GM23338 (cell line): ENCODE measurements at regions not wholly inside any gene's neighbourhood (a gene's known extent, or its start where the extent isn't known, plus 50 kb on each side); places are given as distances from the start of the nearest gene placed in this dataset.

Experiments used
- ATAC-seq: fragments of 200-7000 bp; cut with Tn5 transposase; 3 replicates; pipeline ENCODE4 v1.9.1; 2020
- DNase-seq: peaks from one replicate; pipeline ENCODE4 v3.0.0-alpha.2; 2015; ENCODE audit warnings: low spot score
- H2AFZ ChIP-seq: fragments of 200-600 bp; sonication (generic); 2 replicates; pipeline ENCODE4 v1.8.0; 2016; ENCODE audit warnings: antibody characterized with exemption, mild to moderate bottlenecking, moderate library complexity
- H3F3A ChIP-seq: fragments of 200-600 bp; sonication (generic); replicated peaks from 2 replicates; pipeline ENCODE4 v1.8.0; 2017; ENCODE audit warnings: antibody characterized with exemption, mixed run types, low read depth
- H3K27ac ChIP-seq: fragments of 200-600 bp; sonication (generic); 2 replicates; pipeline ENCODE4 v1.6.1; 2016; ENCODE audit warnings: low read depth
- H3K27me3 ChIP-seq: fragments of 200-600 bp; sonication (generic); 2 replicates; pipeline ENCODE4 v1.8.0; 2016; ENCODE audit warnings: mild to moderate bottlenecking, mixed run types, moderate library complexity; ENCODE audit not compliant: insufficient read depth
- H3K36me3 ChIP-seq: fragments of 200-600 bp; sonication (generic); 2 replicates; pipeline ENCODE4 v1.8.0; 2016; ENCODE audit warnings: mild to moderate bottlenecking; ENCODE audit not compliant: insufficient read depth
- H3K4me1 ChIP-seq: fragments of 200-600 bp; sonication (generic); 2 replicates; pipeline ENCODE4 v1.8.0; 2016; ENCODE audit warnings: mild to moderate bottlenecking, moderate library complexity; ENCODE audit not compliant: insufficient read depth
- H3K4me2 ChIP-seq: fragments of 200-600 bp; sonication (generic); 2 replicates; pipeline ENCODE4 v1.7.1; 2017; ENCODE audit warnings: mixed run types
- H3K4me3 ChIP-seq: fragments of 200-600 bp; sonication (generic); 2 replicates; pipeline ENCODE4 v1.6.1; 2016; ENCODE audit warnings: mixed run types
- H3K79me2 ChIP-seq: fragments of 200-600 bp; sonication (generic); replicated peaks from 2 replicates; pipeline ENCODE4 v1.8.0; 2017; ENCODE audit warnings: mild to moderate bottlenecking; ENCODE audit not compliant: insufficient read depth
- H3K9me2 ChIP-seq: fragments of 200-600 bp; sonication (generic); 2 replicates; pipeline ENCODE4 v1.8.0; 2017; ENCODE audit not compliant: insufficient read depth
- H4K20me1 ChIP-seq: fragments of 200-600 bp; sonication (generic); replicated peaks from 2 replicates; pipeline ENCODE4 v1.8.0; 2017; ENCODE audit warnings: mild to moderate bottlenecking; ENCODE audit not compliant: insufficient read depth
- H3K27ac Mint-ChIP-seq: 2 replicates; pipeline ENCODE4 v1.8.0; 2020; ENCODE audit warnings: inconsistent platforms, mild to moderate bottlenecking, moderate library complexity, mixed read lengths
- H3K27me3 Mint-ChIP-seq: 3 replicates; pipeline ENCODE4 v1.8.0; 2022; ENCODE audit warnings: low read depth, mild to moderate bottlenecking, moderate library complexity, mixed read lengths, inconsistent platforms; ENCODE audit not compliant: insufficient read depth, poor library complexity
- H3K36me3 Mint-ChIP-seq: 3 replicates; pipeline ENCODE4 v1.8.0; 2021; ENCODE audit warnings: low read depth, mild to moderate bottlenecking, inconsistent platforms, moderate library complexity, mixed read lengths
- H3K4me1 Mint-ChIP-seq: 3 replicates; pipeline ENCODE4 v1.8.0; 2020; ENCODE audit warnings: mild to moderate bottlenecking, inconsistent platforms, mixed read lengths
- H3K4me3 Mint-ChIP-seq: 3 replicates; pipeline ENCODE4 v1.8.0; 2021; ENCODE audit warnings: moderate library complexity, mild to moderate bottlenecking, inconsistent platforms, mixed read lengths
- H3K9me3 Mint-ChIP-seq: 3 replicates; pipeline ENCODE4 v1.8.0; 2020; ENCODE audit warnings: moderate library complexity, mild to moderate bottlenecking, inconsistent platforms, mixed read lengths
- CREB1 ChIP-seq: fragments of 250-450 bp; sonication (Bioruptor Pico); IDR thresholded peaks from 2 replicates; pipeline ENCODE4 v1.5.0; 2020; ENCODE audit warnings: low read depth, mild to moderate bottlenecking, moderate library complexity
- CTCF ChIP-seq, 2 experiments: fragments of 200-600 bp in 1 of 2; sonication (generic) in 1 of 2; conservative IDR thresholded peaks; 2 replicates each; pipeline versions ENCODE4 v1.5.1 to v1.6.1; 2016 to 2017; ENCODE audit warnings: antibody characterized with exemption in 2 of 2, low read depth in 2 of 2, mild to moderate bottlenecking in 2 of 2, moderate library complexity in 1 of 2
- ETS1 ChIP-seq: IDR thresholded peaks from 2 replicates; pipeline ENCODE4 v1.6.1; 2016; ENCODE audit warnings: antibody characterized with exemption
- EZH2phosphoT487 ChIP-seq: fragments of 200-600 bp; sonication (generic); IDR thresholded peaks from one replicate; pipeline ENCODE4 v1.8.1; 2018; ENCODE audit warnings: antibody characterized with exemption; ENCODE audit not compliant: unreplicated experiment
- REST ChIP-seq: IDR thresholded peaks from one replicate; pipeline ENCODE4 v1.6.1; 2018; ENCODE audit warnings: antibody characterized with exemption; ENCODE audit not compliant: unreplicated experiment
- ZNF114 ChIP-seq: fragments of 250-450 bp; sonication (Bioruptor Pico); IDR thresholded peaks from 2 replicates; pipeline ENCODE4 v1.5.0; 2020; ENCODE audit warnings: mild to moderate bottlenecking, moderate library complexity

- TF ChIP-seq REST, result no peak
Measured at GRCh38 chr12:91868054-91868453, 277.6 kb downstream of the BTG1 start (continued).

- H3K4me3 Mint-ChIP-seq, result no peak overlapping the region
- Histone ChIP-seq H3K27ac (no peak overlapping the region), H4K20me1 (no peaks in the 10 kb centered on the region), H3K4me2 (no peak overlapping the region), H3K4me1 (no peaks in the 10 kb centered on the region), H3K79me2 (no peaks in the 10 kb centered on the region), H3K36me3 (no peaks in the 10 kb centered on the region), H3K9me2 (peaks cover 4% of the 10 kb centered on the region; the same call in 1 of the 2 replicates), H3K27me3 (no peaks in the 10 kb centered on the region), H3F3A (no peaks in the 10 kb centered on the region), H2AFZ (peak overlapping the region; percentile 84), H3K4me3 (no peak overlapping the region)
- no peak for ATAC-seq
- TF ChIP-seq ZNF114 (CRISPR knock-in tag) (no peak), CREB1 (CRISPR knock-in tag) (no peak), ETS1 (no peak), EZH2phosphoT487 (no peak)
- H3K27me3 Mint-ChIP-seq, result peaks cover 3% of the 10 kb centered on the region
- peaks cover 5% of the 10 kb centered on the region; the same call in 1 of the 3 replicates for H3K4me1 Mint-ChIP-seq
- H3K9me3 Mint-ChIP-seq, result no peaks in the 10 kb centered on the region
- H3K27ac Mint-ChIP-seq, result 0 out of 2 replicates have a peak overlapping the region, but pooled peaks have one; percentile 18
- no peaks in the 10 kb centered on the region for H3K36me3 Mint-ChIP-seq
- DNase-seq, result no peak
Measured at GRCh38 chr12:91866566-91866965, 279.1 kb downstream of the BTG1 start.

- Histone ChIP-seq H3K36me3 (no peaks in the 10 kb centered on the region), H2AFZ (no peak overlapping the region), H3F3A (no peaks in the 10 kb centered on the region), H4K20me1 (no peaks in the 10 kb centered on the region), H3K9me2 (peaks cover 4% of the 10 kb centered on the region; the same call in 1 of the 2 replicates), H3K4me3 (no peak overlapping the region), H3K4me2 (no peak overlapping the region), H3K27ac (no peak overlapping the region), H3K4me1 (no peaks in the 10 kb centered on the region), H3K27me3 (no peaks in the 10 kb centered on the region), H3K79me2 (no peaks in the 10 kb centered on the region)
- DNase-seq (no peak), ATAC-seq (no peak)
- H3K4me1 Mint-ChIP-seq, result peaks cover 6% of the 10 kb centered on the region; the same call in 1 of the 3 replicates
- H3K27ac Mint-ChIP-seq, result no peak overlapping the region
- no peaks in the 10 kb centered on the region for H3K36me3 Mint-ChIP-seq
- H3K9me3 Mint-ChIP-seq, result no peaks in the 10 kb centered on the region
- no peak overlapping the region for H3K4me3 Mint-ChIP-seq
- H3K27me3 Mint-ChIP-seq, result no peaks in the 10 kb centered on the region
- TF ChIP-seq ETS1, result no peak
- TF ChIP-seq ZNF114 (CRISPR knock-in tag), result no peak
- TF ChIP-seq CTCF (conservative IDR thresholded peaks at IDR 0.05; ENCODE audit: low read depth in 2 of 2), result no peak
Measured at GRCh38 chr12:91863702-91864101, 281.9 kb downstream of the BTG1 start.
